Stimulated activated CD4-positive, alpha-beta T cell treated with anti-CD3 and anti-CD28 coated beads, Interleukin-12 subunit alpha, Interleukin-12 subunit beta, amount 100 ng/mL, for 4 hours (primary cell): ENCODE measurements at regions not wholly inside any gene's neighbourhood (a gene's known extent, or its start where the extent isn't known, plus 50 kb on each side); places are given as distances from the start of the nearest gene placed in this dataset.
"Not testable (repeated sequence)": the region's sequence is repeated elsewhere in the genome, so short reads cannot be mapped to it uniquely, and the experiment has no call there.

Experiments
- DNase-seq: peaks from one replicate; pipeline ENCODE4 v3.0.0-alpha.2; 2020

DNA sequence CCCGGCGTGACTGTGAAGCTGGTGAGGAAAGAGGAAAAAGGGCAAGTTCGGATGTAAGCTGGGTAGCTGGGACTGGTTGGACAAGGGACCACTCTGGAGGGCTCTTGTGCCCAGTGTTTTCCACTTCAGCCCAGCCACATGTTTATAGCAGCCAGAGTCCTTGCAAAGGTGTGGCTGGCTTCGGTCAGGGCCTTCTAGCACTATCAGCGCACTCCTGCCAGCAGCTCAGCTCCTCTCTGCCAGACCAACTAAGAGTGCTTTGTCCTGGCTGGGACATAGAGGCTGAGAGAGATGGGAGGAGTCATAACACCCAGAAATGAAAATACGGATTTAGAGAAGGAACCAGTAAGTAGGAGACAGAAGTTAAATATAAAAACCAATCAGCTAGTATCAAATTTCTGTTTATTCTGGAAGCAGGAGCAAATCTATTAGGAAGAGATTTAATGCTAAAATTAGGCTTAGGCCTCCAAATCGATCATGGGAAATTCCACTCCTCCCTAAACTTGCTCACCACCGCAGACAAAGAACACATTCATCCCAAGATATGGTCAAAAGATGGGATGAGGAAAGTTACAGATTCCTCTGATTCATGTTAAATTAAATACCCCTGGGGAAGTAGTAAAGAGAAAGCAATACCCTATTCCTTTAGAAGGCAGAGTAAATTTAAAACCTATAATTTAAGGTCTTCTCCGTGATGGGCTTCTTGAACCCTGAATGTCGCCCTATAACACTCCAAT is 135.0 kb downstream of the RALA start:
- no peak for DNase-seq

DNA sequence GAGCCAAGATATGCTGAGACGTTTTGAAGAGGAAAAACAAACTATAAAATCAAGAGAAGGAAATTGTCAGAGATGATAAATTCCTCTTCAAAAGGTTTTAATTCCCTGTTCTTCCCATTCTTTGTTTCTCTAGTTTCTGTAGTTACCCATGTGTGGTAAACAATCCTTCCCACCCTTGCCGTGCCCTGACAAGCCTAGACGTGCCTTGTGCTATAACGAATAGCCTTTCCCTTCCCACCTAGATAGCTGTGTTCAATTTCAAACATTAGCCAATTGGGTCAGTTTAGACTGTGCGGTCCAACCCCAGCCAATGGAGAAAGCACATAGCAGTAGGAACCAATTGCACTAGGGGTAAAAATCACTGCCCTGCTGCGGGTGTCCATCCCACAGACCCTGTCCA is 138.1 kb downstream of the RALA start:
- no peak for DNase-seq

DNA sequence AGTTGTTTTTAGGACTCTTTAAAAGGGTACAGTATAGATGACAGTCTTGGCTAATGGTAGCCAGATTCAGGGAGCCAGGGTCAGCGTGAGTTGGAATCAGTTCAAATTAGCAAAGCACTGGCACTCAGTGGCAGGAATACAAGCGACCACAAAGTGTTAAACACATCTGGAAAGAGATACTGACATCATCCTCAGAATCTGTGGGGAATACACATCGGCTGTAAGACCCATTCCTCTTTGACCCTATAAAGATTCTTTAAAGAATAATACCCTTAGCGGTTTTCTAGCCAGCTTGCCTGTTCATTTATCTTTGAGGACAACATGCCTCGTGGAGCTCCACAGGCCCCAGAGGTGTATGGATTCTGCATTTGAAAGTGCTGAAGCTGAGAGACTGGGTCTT is 139.1 kb downstream of the RALA start:
- not testable (repeated sequence) for DNase-seq

DNA sequence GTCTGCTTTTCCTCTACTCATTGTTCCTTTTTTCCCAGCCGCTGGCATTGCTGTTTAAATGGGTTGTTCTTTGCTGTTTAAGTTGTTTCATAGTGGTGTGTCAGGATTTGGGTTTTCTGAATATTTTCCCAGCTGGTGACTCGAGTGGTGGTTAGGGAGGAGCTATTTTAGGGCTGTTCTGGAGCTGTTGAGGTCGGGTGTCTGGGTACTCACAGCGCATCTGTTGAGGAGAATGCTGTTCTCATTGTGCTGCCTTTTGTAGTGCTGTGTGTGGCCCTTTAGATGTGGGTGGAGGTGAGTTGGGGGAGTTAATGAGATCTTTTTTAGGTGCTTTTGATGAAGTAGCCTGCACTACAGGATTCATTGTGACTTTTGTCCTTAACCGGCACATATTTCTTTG is 139.5 kb downstream of the RALA start:
- not testable (repeated sequence) for DNase-seq

DNA sequence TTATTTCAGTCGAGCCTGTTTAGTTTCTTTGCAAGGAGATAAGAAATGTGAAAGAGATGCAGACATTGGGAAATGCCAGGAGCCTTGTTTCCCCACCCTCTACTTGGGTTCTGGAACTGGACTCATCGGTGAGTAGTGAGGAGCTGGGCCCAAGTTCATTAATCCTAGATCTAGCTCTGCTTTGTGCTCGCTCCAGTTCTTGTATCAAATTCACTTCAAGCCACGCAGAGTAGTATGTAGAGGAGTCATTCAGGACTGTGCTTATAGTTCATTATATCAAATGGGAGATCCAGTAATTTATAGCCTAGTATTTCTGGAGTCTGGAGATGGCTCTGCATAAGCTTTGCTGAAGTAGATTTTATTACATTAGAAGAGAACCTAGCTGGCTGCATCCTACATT is 142.5 kb downstream of the RALA start:
- DNase-seq, result not testable (repeated sequence)

DNA sequence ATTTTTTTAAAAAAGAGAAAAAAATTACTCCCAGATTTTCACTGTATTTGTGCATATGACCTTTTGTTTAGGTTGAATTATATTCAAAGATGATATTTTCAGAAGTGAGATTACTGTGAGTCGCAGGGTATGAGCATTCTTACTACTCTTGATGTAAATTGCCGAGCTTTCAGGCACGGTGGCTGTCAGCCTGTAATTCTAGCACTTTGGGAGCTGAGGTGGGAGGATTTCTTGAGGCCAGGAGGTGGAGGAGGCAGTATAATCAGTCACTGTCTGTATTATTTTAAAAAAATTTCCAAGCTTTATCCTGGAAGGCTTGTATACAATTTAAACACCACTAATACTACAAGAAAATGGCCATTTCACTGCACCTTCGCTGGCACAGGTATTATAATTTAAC is 145.1 kb downstream of the RALA start:
- not testable (repeated sequence) for DNase-seq

DNA sequence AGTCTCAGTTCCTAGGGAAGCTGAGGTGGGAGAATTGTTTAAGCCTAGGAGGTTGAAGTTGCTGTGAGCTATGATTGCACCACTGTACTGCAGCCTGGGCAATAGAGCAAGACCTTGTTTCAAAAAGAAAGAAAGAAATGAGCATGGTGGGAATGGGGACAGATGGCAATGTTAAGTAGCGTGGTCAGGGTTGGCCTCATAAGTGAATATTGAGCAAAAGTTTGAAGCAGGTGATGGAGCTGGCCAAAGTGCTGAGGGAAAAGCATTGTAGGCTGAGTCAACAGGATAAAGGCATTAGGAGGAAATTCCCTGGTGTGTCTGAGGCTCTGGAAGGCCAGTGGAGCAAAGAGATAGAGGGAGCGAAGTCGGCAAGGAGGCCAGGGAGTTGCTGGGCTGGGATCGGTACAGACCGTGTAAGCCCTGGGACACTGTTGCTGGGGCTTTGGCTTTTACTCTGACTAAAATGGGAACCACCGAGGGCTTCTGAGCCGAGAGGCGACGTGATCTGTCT is 151.0 kb downstream of the RALA start:
- DNase-seq, result not testable (repeated sequence)

DNA sequence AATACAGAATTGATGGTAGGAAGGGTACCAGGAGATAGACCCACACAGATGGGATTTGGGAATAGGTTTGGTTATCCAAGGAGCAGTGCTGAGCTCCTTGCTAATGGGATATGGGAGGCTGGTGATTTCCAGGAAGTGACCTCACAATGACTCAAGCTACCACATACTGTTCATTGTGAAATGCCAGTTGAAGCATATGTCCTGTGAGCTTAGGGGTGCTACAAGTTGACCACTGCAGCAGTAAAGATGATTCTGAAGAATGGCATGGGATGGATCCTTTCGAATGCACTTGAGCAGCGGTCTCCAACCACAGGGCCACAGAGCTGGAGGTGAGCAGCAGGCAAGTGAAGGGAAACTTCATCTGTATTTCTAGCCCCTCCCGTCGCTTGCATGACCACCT is 158.2 kb downstream of the RALA start:
- not testable (repeated sequence) for DNase-seq

DNA sequence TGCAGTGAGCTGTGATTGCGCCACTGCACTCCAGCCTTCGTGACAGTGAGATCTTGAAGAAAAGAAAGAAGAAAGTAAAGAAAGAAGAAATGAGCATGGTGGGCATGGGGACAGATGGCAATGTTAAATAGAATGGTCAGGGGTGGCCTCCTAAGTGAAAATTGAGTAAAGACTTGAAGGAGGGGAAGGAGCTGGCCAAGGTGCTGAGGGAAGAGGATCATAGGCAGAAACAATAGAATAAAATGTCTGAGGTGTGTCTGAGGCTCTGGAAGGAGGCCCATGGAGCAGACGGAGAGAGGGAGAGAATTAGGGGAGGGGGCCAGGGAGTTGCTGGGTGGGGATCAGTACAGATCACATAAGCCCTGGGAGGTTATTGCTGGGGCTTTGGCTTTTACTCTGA is 163.1 kb downstream of the RALA start:
- DNase-seq, result not testable (repeated sequence)

DNA sequence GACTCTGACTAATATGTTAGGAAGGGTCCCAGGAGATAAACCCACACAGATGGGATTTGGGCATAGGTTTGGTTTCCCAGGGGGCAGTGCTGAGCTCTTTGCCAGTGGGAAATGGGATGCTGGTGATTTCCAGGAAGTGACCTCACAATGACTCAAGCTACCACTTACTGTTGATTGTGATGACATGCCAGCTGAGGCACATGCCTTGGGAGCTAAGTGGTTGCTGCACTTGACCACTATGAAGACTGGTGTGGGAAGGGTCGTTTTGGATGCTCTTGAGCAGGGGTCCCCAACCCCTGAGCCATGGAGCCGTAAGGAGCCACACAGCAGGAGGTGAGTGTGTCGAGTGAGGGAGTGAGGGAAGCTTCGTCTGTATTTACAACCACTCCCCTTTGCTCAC is 159.0 kb upstream of the CDK13 start:
- DNase-seq, result not testable (repeated sequence)

DNA sequence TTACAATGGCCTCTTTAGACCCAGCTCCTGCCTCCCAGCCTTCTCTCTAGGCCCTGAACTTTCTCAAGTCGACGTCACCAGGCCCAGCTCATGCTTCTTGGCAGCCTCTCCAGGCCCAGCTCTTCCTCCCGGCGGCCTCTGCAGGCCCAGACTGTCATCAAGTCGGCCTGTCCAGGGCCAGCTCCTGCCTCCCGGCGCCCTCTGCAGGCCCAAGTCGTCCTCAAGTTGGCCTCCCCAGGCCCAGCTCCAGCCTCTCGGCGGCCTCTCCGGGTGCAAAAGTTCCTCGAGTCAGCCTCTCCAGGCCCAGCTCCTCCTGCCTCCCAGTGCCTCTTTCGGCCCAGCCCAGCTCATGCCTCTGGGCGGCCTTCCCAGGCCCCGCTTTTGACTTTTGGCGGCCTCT is 158.1 kb upstream of the CDK13 start:
- DNase-seq, result not testable (repeated sequence)

DNA sequence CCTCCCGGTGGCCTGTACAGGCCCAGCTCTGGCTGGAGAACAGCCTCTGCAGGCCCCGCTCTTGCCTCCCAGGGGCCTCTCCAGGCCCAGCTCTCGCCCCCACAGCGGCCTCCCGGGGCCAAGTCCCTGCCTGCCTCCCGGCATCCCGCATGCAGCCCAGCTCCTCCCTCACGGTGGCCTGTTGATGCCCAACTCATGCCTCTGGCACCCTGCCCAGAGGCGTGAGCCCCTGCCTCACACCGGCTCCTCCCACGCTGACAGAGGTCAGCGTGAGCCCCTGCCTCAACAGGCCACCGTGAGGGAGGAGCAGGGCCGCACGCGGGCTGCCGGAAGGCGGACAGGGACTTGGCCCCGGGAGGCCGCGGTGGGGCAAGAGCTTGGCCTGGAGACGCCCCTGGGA is 157.0 kb upstream of the CDK13 start:
- not testable (repeated sequence) for DNase-seq

DNA sequence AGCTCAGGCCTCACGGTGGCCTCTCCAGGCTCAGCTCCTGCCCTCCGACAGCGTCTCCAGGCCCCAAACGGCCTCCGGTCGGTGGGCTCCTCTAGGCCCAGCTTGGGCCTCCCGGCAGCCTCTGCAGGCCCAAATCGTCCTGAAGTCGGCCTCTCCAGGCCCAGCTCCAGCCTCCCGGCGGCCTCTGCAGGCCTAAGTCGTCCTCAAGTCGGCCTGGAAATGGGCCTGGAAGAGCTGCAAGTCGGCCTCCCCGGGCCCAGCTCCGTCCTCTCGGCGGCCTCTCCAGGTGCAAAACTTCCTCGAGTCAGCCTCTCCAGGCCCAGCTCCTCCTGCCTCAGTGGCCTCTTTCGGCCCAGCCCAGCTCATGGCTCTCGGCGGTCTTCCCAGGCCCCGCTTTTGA is 156.2 kb upstream of the CDK13 start:
- DNase-seq, result not testable (repeated sequence)

DNA sequence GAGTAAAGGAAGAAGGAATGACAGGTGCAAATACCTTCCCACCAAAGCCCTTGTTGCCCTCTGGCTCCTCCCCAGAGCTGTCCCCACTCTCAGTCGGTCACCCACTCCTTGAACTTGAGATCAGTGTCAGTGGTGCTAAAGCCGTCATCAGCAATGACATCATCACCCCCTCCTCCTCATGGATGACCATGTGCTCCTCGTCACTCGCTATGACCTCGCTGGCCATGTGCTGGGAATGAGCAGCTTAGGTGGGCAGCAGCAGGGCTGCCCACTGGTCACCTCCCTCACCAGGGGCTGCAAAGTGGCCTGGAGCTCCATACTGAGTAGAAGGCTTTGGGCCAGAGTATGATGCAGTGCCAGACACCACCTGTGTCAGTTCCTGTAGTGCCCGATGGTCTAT is 153.1 kb upstream of the CDK13 start:
- DNase-seq, result not testable (repeated sequence)

DNA sequence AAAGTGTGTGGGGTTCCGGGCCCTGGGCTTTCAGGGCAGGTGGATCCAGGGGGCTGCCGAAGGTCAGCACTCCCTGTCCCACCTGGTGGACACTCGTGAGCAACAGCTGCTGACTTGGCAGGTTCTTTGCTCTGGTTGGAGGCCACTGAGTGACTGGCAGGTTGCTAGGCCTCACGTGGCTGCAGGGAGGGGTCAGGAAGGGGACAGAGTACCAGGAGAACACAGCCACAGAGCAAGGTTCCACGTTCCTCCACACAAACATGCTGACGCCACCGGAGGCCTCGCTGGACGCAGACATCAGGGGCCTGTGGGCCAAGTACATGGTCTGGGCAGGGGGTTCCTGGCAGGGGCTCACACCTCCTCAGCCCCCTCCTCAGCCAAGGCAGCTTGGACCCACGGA is 152.0 kb upstream of the CDK13 start:
- DNase-seq, result not testable (repeated sequence)

DNA sequence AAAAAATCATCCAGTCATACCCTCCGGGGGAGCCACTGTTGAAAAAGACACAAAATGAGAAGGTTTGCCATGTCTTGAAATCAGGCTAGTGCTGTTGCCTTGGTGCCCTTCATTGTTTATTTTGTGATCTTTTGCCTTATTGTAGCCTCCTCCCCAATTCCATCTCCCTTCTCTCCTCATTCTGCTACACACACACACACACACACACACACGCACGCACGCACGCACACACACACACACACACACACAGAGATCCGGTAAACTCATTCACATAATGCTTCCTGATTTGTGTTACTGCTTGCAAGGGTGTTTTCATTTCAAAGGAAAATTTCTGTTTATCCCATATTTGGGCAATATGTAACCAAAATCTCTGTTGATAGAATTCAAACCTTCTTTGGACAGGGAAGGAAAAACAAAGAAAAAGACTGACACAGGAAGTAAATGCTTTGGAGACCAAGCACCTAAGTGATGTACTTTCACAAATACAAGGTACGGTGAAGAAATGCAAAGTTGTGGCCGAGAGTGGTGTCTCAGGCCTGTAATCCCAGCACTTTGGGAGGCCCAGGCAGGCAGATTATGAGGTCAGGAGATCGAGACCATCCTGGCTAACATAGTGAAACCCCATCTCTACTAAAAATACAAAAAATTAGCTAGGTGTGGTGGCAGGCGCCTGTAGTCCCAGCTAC is 141.1 kb upstream of the CDK13 start:
- no peak for DNase-seq

DNA sequence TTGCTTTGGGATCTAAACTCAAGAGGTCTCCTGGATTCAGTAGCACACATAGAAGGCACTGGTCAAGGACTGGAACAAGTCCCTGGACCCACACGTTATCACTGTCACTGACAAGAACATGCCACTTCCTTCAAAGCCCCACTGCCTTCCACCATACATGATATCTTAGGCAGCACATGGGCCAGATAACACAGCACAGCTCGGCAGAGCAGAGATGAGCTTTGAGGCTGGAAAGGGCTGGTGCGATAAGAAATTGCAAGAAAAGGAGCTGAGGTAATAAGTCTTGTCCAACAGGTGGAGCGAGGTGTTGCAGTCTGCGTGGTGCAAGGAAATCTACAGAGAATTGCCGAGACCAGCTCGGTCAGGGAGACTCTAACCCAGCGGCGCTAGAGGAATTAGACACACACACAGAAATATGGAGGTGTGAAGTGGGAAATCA is 139.8 kb upstream of the CDK13 start:
- no peak for DNase-seq

DNA sequence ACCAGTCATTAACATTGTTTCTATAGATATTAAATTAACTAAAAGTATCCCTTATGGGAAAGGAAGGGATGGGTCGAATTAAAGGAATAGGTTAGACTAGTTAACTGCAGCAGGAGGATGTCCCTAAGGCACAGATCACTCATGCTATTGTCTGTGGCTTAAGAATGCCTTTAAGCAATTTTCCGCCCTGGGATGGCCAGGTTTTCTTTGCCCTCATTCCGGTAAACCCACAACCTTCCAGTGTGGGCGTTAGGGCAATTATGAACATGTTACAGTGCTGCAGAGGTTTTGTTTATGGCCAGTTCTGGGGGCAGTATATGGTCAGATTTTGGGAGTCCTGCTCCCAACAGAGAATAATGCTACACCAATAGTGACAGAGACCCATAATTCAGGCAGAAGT is 139.3 kb upstream of the CDK13 start:
- DNase-seq, result no peak

DNA sequence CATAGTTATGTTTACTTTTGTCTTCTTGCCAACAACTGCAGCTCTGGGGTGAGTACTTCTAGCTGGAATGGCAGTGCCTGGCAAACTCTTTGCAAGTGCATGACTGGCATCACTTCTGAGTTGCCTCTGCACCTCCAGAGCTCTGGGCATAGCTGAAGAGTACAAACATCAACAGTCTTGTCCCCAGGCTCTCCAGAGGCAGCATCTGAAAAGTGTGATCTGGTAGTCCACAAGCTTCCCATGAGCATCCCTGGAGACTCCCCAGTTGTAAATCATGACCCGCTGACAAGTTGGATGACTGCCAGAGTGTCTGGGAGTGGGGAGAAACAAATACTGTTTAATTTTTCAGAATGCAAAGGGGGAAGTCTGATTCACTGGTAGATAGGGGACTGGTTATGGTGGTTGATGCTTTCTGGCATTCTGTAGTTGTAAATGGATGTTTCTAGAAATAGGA is 138.9 kb upstream of the CDK13 start:
- DNase-seq, result no peak

DNA sequence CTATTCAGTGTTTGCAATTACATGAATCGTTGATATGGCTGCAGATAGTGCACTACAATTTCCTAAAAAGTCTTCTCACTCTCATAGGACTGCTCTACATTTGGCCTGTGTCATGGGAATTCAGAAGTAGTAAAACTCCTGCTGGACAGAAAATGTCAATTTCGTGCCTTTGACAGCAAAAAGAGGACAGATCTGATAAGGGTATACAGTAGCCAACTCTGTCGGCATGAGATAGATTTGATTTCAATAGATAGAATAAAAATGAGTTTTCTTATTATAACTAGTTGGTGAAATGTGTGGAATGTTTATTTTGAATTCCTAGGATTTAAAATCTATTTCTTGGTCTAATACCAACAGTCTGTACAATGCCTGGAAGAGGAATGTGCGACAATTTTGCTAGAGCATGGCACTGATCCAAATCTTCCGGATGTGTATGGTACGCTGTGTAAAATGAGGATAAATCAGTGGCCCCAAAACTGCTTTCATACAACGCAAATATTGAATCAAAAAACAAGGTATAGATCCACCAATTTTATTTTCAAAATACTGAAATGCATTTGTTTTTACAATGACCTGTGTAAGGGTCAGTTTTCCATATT is 133.5 kb upstream of the CDK13 start:
- no peak for DNase-seq

DNA sequence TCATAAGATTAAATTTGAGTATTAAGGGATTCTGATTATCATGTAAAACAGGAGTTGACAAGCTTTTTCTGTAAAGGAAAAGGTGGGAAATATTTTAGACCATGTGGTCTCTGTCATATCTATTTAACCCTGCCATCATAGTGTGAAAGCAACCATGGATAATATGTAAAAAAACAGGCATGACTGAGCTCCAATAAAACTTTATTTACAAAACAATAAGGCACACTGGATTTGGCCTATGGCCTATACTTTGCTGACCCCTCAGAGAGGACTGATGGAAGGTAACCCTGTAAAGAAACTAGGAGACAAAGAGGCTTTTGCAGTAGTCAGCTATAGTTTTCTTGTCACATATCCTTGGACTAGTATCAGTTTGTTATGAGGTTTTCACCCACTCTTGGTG is 130.5 kb upstream of the CDK13 start:
- DNase-seq, result no peak

DNA sequence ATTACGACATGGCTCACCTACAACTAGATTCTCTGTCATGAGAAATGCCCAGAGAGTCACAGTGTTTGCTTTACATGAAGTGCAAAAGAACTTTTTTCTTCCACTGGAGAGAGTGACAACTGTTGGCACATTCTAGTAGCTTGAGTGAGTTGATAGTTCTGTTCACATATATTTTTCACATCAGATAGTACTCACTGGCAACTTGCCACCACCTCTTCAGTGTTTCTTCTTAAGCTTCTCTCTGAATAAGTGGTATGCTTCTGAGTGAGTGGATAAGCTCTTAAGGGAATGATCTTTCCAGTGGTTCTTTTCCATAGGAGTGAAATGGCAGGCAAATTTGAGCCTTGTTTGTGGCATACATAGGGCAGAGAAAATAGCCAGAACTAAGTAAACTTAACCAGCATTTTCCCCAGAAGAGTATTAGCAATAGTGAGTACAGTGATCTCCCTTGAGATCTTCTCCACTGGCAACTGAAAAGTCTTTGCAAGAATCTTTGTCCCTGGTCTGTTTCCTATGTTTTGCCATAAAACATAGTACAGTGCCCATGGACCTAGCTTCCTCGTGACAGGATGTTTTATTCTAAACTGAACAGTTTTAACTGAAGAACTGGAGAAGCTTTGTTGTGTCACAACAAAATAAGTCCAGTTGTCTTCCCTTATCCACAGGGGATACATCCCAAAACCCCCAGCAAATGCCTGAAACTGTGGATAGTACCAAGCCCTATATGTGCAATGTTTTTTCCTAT is 125.4 kb upstream of the CDK13 start:
- DNase-seq, result no peak

DNA sequence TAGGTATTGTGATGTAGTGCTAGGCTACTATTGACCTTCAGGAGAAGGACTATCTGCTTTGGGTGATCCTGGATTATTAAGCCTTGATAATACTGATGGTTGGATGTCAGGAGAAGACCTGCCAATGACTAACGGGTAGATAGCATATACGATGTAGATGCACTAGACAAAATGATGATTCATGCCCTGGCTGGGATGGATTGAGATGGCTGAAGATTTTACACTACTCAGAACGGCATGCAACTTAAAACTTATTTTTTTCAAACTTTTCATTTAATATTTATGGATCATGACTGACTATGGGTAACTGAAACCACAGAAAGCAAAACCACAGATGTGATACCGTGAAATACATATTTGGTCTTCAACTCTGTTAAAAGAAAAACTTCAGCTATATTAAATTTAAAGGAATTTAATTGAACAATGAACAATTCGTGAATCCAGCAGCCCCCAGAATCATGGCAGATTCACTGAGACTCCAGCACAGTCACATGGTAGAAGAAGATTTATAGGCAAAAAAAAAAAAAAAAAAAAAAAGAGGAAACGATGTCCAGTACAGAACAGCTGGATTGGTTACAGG is 124.6 kb upstream of the CDK13 start:
- DNase-seq, result no peak
